HCT116 (cell line): ENCODE measurements at regions not wholly inside any gene's neighbourhood (a gene's known extent, or its start where the extent isn't known, plus 50 kb on each side); places are given as distances from the start of the nearest gene placed in this dataset.

ENCODE experiments used
- ATAC-seq: fragments of 200-7000 bp; cut with Tn5 transposase; 2 replicates; pipeline ENCODE4 v1.9.1; 2020; ENCODE audit warnings: mild to moderate bottlenecking, moderate library complexity
- BruUV-seq: library from RNA; stranded (reverse); fragments of 400-500 nt; replicated peaks from 2 replicates; lab custom pipeline; 2021; lab: Mats Ljungman, UMichigan
- CTCF ChIA-PET: fragments of 300-600 bp; sonication (Branson Sonifier 250); formaldehyde crosslinking; loops from one replicate; lab custom pipeline; 2021; ENCODE audit warnings: antibody characterized with exemption; lab: Charles Lee
- POLR2A ChIA-PET: fragments of 300-600, 350-600 bp; sonication (Branson Sonifier 250); formaldehyde crosslinking; loops from one replicate; lab custom pipeline; 2021; ENCODE audit warnings: antibody characterized with exemption; lab: Charles Lee
- RAD21 ChIA-PET, 2 experiments: fragments of 300-600 bp; sonication (Branson Sonifier 250); formaldehyde crosslinking; loops; one replicate each; lab custom pipeline; 2023; ENCODE audit warnings: low total read pairs in 2 of 2; ENCODE audit not compliant: uncharacterized antibody in 2 of 2, unreplicated experiment in 2 of 2, low non-redundant PET in 1 of 2; lab: Charles Lee
- DNase-seq: peaks from one replicate; pipeline ENCODE4 v3.0.0-alpha.2; 2010; ENCODE audit warnings: low read depth, low spot score
- H2AFZ ChIP-seq: fragments of 200-600 bp; shearing (Covaris generic), sonication (generic); 2 replicates; pipeline ENCODE4 v1.6.1; 2017; ENCODE audit warnings: low read depth, mixed run types, mixed read lengths, antibody characterized with exemption, low read length; ENCODE audit not compliant: poor library complexity, severe bottlenecking
- H3K27ac ChIP-seq: 2 replicates; pipeline ENCODE4 v1.5.1; 2012; ENCODE audit warnings: low read depth, low read length
- H3K27me3 ChIP-seq: fragments of 200-600 bp; sonication (generic); 2 replicates; pipeline ENCODE4 v1.6.1; 2016; ENCODE audit warnings: mixed run types, low read length, mixed read lengths; ENCODE audit not compliant: insufficient read depth
- H3K36me3 ChIP-seq, 2 experiments: fragments of 200-500 bp in 1 of 2; fragments of 200-600 bp in 1 of 2; sonication (Bioruptor generic) in 1 of 2; sonication (generic) in 1 of 2; 2 replicates each; pipeline versions ENCODE4 v1.5.1 to v1.6.1; 2014 to 2016; ENCODE audit warnings: low read length in 2 of 2, inconsistent platforms in 1 of 2, mixed read lengths in 1 of 2, mixed run types in 1 of 2; ENCODE audit not compliant: insufficient read depth in 2 of 2, control insufficient read depth in 1 of 2
- H3K4me1 ChIP-seq, 2 experiments: fragments of 200-600 bp in 1 of 2; sonication (generic) in 1 of 2; 2 replicates each; pipeline versions ENCODE4 v1.5.1 to v1.6.1; 2012 to 2017; ENCODE audit warnings: low read length in 2 of 2, inconsistent platforms in 1 of 2, mild to moderate bottlenecking in 1 of 2, mixed read lengths in 1 of 2, mixed run types in 1 of 2, moderate library complexity in 1 of 2; ENCODE audit not compliant: insufficient read depth in 2 of 2, control insufficient read depth in 1 of 2
- H3K4me2 ChIP-seq: fragments of 200-600 bp; sonication (generic); 2 replicates; pipeline ENCODE4 v1.6.1; 2017; ENCODE audit warnings: mixed run types, low read length, mixed read lengths
- H3K4me3 ChIP-seq, 2 experiments: fragments of 200-600 bp in 1 of 2; sonication (generic) in 1 of 2; replicated peaks in 1 of 2; 2 replicates each; pipeline ENCODE4 v1.5.1; 2011 to 2016; ENCODE audit warnings: low read length in 2 of 2, control low read depth in 1 of 2, low read depth in 1 of 2, mild to moderate bottlenecking in 1 of 2, mixed read lengths in 1 of 2, mixed run types in 1 of 2
- H3K79me2 ChIP-seq: fragments of 200-600 bp; sonication (generic); 2 replicates; pipeline ENCODE4 v1.6.1; 2017; ENCODE audit warnings: mild to moderate bottlenecking, mixed run types, low read length, moderate library complexity, mixed read lengths; ENCODE audit not compliant: insufficient read depth
- H3K9ac ChIP-seq: fragments of 200-600 bp; sonication (generic); 2 replicates; pipeline ENCODE4 v1.6.1; 2016; ENCODE audit warnings: low read length, mixed read lengths
- H3K9me2 ChIP-seq: fragments of 200-600 bp; sonication (generic), shearing (Covaris generic); 2 replicates; pipeline ENCODE4 v1.6.1; 2017; ENCODE audit warnings: mixed run types, mild to moderate bottlenecking, moderate library complexity; ENCODE audit not compliant: insufficient read depth
- H3K9me3 ChIP-seq, 2 experiments: fragments of 200-500 bp in 1 of 2; fragments of 200-600 bp in 1 of 2; sonication (Bioruptor generic) in 1 of 2; sonication (generic) in 1 of 2; 2 replicates each; pipeline ENCODE4 v1.6.1; 2014 to 2017; ENCODE audit warnings: low read length in 2 of 2, mixed read lengths in 2 of 2, inconsistent platforms in 1 of 2, low read depth in 1 of 2, mild to moderate bottlenecking in 1 of 2, mixed run types in 1 of 2, moderate library complexity in 1 of 2; ENCODE audit not compliant: control insufficient read depth in 1 of 2, insufficient read depth in 1 of 2
- H4K20me1 ChIP-seq: fragments of 200-600 bp; sonication (generic), shearing (Covaris generic); 2 replicates; pipeline ENCODE4 v1.6.1; 2017; ENCODE audit warnings: mixed run types, mild to moderate bottlenecking, moderate library complexity; ENCODE audit not compliant: insufficient read depth
- EGR1 ChIP-seq: IDR thresholded peaks from 2 replicates; pipeline ENCODE4 v1.6.1; 2012; ENCODE audit warnings: low read depth
- EZH2 ChIP-seq: fragments of 200-600 bp; sonication (generic); IDR thresholded peaks from 2 replicates; pipeline ENCODE4 v1.6.1; 2017; ENCODE audit warnings: antibody characterized with exemption, mixed run types
- EZH2phosphoT487 ChIP-seq: fragments of 200-600 bp; IDR thresholded peaks from 2 replicates; pipeline ENCODE4 v1.6.1; 2018; ENCODE audit warnings: antibody characterized with exemption, borderline replicate concordance
- FOSL1 ChIP-seq: IDR thresholded peaks from 2 replicates; pipeline ENCODE4 v1.6.1; 2012; ENCODE audit warnings: low read depth
- POLR2A ChIP-seq: IDR thresholded peaks from 2 replicates; pipeline ENCODE4 v1.7.0; 2011; ENCODE audit warnings: borderline replicate concordance; ENCODE audit not compliant: insufficient read depth, insufficient read length; ENCODE audit errors: extremely low read depth
- POLR2AphosphoS5 ChIP-seq: IDR thresholded peaks from 2 replicates; pipeline ENCODE4 v1.6.1; 2011; ENCODE audit warnings: mild to moderate bottlenecking, low read depth, low read length, moderate library complexity
- REST ChIP-seq: IDR thresholded peaks from 2 replicates; pipeline ENCODE4 v1.6.1; 2012; ENCODE audit warnings: low read depth
- SIN3A ChIP-seq: IDR thresholded peaks from 2 replicates; pipeline ENCODE4 v1.6.1; 2012; ENCODE audit warnings: low read depth
- SP1 ChIP-seq: IDR thresholded peaks from 2 replicates; pipeline ENCODE4 v1.6.1; 2012; ENCODE audit warnings: low read depth
- SRF ChIP-seq: IDR thresholded peaks from 2 replicates; pipeline ENCODE4 v1.6.1; 2012; ENCODE audit warnings: low read depth
- YY1 ChIP-seq: IDR thresholded peaks from 2 replicates; pipeline ENCODE4 v1.6.1; 2011; ENCODE audit warnings: low read length, low read depth, moderate library complexity, mild to moderate bottlenecking; ENCODE audit not compliant: insufficient replicate concordance; ENCODE audit errors: extremely low read depth
- ZBTB33 ChIP-seq: IDR thresholded peaks from 2 replicates; pipeline ENCODE4 v1.6.1; 2011; ENCODE audit warnings: mild to moderate bottlenecking, low read length, moderate library complexity; ENCODE audit not compliant: insufficient replicate concordance; ENCODE audit errors: extremely low read depth
- ZNF274 ChIP-seq: fragments of 200-500 bp; sonication (Bioruptor generic); IDR thresholded peaks from 2 replicates; pipeline ENCODE4 v1.6.1; 2014; ENCODE audit warnings: mild to moderate bottlenecking, low read depth, low read length, inconsistent platforms
- intact Hi-C: fragments of 100-400 bp; cut with micrococcal nuclease; formaldehyde crosslinking; loops from 2 replicates; pipeline ENCODE4 v1.10.0; 2022
- TF ChIP-seq, protein P1 (sequence below), 3 experiments: fragments of 200-600 bp in 1 of 3; sonication (generic) in 1 of 3; IDR thresholded peaks in 2 of 3; conservative IDR thresholded peaks in 1 of 3; 2 replicates each; pipeline ENCODE4 v1.5.1; 2012 to 2017; ENCODE audit warnings: low read depth in 2 of 3, low read length in 2 of 3, antibody characterized with exemption in 1 of 3, borderline replicate concordance in 1 of 3, control low read depth in 1 of 3, mild to moderate bottlenecking in 1 of 3, mixed read lengths in 1 of 3, mixed run types in 1 of 3, moderate library complexity in 1 of 3; ENCODE audit not compliant: insufficient read depth in 1 of 3

GRCh38 chr4:144411700-144412099 lies 234.3 kb upstream of the HHIP start:
- ATAC-seq, result no peak
- no peaks in the 10 kb centered on the region for H3K9me2 ChIP-seq
- H3K36me3 ChIP-seq, result no peaks in the 10 kb centered on the region
- no peak overlapping the region for H2AFZ ChIP-seq
- H3K79me2 ChIP-seq, result no peaks in the 10 kb centered on the region
- no peaks in the 10 kb centered on the region for H3K27me3 ChIP-seq
- H3K9me3 ChIP-seq, result no peaks in the 10 kb centered on the region
- no peaks in the 10 kb centered on the region for H4K20me1 ChIP-seq
- H3K4me2 ChIP-seq, result no peak overlapping the region
- no peak overlapping the region for H3K9ac ChIP-seq
- no peak for DNase-seq
- intact Hi-C loops, result no loop called here
- H3K27ac ChIP-seq, result no peak overlapping the region
- TF ChIP-seq EGR1 (no peak), REST (no peak), EZH2phosphoT487 (no peak), ZNF274 (no peak), YY1 (no peak), POLR2A (no peak), SRF (no peak), SP1 (no peak), POLR2AphosphoS5 (no peak), SIN3A (no peak), EZH2 (no peak), ZBTB33 (no peak), FOSL1 (no peak)
- TF ChIP-seq, protein P1, sequence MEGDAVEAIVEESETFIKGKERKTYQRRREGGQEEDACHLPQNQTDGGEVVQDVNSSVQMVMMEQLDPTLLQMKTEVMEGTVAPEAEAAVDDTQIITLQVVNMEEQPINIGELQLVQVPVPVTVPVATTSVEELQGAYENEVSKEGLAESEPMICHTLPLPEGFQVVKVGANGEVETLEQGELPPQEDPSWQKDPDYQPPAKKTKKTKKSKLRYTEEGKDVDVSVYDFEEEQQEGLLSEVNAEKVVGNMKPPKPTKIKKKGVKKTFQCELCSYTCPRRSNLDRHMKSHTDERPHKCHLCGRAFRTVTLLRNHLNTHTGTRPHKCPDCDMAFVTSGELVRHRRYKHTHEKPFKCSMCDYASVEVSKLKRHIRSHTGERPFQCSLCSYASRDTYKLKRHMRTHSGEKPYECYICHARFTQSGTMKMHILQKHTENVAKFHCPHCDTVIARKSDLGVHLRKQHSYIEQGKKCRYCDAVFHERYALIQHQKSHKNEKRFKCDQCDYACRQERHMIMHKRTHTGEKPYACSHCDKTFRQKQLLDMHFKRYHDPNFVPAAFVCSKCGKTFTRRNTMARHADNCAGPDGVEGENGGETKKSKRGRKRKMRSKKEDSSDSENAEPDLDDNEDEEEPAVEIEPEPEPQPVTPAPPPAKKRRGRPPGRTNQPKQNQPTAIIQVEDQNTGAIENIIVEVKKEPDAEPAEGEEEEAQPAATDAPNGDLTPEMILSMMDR (IDR thresholded peaks at IDR 0.05 in 2 of 3, conservative IDR thresholded peaks at IDR 0.05 in 1 of 3; ENCODE audit: borderline replicate concordance in 1 of 3, insufficient read depth in 1 of 3, low read depth in 2 of 3, low read length in 2 of 3), result no peak
- BruUV-seq, result no TSS peak
- H3K4me1 ChIP-seq, result no peaks in the 10 kb centered on the region
- CTCF ChIA-PET, result no interaction called here
- RAD21 ChIA-PET, result no interaction called here
- no peak overlapping the region for H3K4me3 ChIP-seq
- POLR2A ChIA-PET, result no interaction called here
